RKO (cell line): ENCODE measurements at regions not wholly inside any gene's neighbourhood (a gene's known extent, or its start where the extent isn't known, plus 50 kb on each side); places are given as distances from the start of the nearest gene placed in this dataset.
A peak's percentile ranks its signal among the peaks of the same experiment; 100 is the strongest.
"Not testable (repeated sequence)": the region's sequence is repeated elsewhere in the genome, so short reads cannot be mapped to it uniquely, and the experiment has no call there.

Experiments
- DNase-seq: peaks from one replicate; pipeline ENCODE4 v3.0.0-alpha.2; 2016; ENCODE audit warnings: low spot score

DNA sequence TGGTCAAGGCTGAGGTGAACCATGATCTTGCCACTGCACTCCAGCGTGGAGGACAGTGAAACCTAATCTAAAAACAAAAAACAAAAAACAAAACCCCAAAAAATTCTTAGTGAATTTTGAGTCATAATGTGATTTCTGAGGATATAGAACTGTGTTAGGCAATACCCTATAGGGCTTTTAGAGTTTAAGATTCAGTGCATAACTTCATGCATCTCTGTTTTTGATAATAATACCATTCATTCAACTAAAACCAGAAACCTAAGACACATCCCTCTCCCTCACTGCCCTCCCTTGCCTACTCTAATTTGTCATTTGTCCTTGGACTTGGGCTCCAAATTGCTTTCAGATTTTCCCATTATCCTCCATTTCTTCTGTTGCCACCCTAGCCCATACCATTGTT is 405.7 kb upstream of the EDIL3 start:
- DNase-seq: no peak

DNA sequence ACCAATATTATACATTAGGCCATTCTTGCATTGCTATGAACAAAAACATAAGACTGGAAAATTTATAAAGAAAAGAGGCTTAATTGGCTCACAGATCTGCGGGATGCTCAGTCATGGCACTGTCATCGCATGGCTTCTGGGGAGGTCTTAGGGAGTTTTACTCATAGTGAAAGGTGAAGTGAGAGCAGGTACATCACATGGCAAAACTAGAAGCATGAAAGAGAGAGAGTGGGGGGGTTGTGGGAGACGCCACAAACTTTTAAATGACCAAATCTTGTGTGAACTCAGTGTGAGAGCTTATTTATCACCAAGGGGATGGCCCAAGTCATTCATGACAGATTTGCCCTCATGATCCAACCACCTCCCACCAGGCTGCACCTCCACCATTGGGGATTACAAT is 398.3 kb upstream of the EDIL3 start:
- DNase-seq: no peak

DNA sequence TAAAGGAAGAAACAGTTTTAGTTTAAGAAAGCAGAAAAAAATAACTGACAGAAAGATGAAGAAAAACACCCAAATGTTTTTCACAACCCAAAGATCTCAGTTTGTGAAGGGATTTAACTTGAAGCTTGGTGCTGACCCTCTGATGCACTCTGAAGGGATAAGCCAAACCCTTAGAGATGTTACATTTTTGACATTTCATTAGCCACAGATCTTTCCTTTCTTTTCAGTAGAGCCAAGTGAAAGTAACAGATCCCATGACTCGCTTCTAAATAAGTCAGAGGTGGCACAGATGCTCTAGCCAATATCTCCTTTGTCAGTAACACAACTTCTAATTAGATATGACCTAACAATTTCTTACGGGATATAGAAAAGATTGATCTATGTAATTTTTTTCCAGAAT is 394.5 kb upstream of the EDIL3 start:
- DNase-seq: no peak

DNA sequence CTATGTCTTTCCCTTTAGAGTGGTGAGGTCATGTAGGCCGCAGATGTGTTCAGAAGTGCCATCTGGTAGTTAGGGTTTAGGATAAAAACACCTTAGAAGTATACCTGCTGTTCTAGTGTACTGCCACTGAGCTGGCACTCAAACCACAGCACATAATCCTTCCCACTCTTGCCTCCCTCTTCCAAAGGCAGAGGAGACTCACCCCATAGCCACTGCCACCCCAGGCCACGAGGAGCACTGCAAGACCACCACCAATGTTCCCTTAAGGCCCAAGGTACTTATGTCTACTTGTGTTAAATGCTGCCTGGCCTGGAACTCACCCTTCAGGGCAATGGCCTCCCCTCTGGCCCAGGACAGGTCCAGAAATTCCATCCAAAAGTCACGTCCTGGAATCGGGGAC is 379.5 kb upstream of the EDIL3 start:
- DNase-seq: no peak

DNA sequence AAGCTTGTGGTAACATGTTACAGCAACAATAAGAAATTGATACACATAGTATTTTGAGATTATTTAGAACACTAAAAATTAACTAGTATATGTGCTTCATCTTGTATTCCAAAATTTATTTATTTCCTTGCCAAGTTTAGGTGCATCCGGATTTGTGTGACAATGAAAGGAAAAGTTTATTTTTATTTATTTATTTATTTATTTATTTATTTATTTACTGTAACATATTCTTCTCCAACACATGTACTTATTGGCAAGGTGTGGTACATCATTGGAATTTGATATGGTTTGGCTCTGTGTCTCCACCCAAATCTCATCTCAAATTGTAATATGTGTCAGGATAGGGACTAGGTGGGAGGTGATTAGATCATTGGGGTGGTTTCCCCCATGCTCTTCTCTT is 373.3 kb upstream of the EDIL3 start:
- no peak for DNase-seq

DNA sequence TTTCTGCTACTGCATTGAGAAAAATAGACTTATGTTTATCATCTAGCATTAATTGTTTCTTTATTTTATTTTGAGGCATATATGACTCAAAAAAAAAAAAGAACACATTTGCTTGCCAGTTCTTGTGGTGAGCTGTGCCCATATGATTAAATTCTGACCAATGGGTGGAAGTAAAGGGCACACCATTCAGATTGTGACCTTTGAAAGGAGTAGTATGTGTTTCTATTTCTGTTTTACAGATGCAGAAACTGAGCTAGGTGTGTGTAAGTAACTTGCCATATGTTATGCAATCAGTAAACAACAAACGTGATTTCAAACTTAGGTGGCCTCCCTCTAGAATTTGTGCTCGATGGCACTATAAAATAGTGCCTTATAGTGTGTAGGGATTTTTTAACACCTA is 368.1 kb upstream of the EDIL3 start:
- DNase-seq: no peak

DNA sequence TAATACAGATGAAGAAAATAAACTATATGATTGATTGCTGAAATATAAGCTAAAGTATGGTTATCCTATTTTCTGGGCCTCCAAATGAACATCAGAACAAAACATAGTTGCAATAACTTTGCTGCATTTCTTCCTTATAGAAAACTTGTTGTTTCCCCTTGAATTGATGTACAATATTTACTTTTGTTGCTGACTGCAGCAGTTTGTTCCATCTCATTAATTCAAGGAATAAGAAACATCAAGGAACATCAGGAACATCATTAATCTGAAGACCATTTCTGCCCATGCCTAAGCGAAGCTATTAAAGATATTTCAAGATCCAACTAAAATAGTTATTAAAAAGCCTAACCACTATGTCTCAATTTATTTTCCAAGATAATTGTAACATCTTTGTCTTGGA is 363.6 kb upstream of the EDIL3 start:
- DNase-seq: no peak

DNA sequence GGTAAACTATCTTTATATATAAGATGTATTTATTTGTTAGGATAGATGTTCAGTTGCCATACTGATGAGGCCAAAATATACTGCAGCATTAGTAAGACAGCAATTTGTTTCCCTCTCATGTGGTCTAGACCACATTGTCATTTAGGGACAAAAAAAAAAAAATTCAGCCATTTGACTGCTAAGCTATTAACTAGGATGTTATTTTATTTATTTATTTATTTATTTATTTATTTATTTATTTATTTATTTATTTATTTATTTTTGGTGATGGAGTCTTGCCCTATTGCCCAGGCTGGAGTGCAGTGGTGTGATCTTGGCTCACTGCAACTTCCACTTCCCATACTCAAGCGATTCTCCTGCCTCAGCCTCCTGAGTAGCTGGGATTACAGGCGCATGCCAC is 361.6 kb upstream of the EDIL3 start:
- not testable (repeated sequence) for DNase-seq

DNA sequence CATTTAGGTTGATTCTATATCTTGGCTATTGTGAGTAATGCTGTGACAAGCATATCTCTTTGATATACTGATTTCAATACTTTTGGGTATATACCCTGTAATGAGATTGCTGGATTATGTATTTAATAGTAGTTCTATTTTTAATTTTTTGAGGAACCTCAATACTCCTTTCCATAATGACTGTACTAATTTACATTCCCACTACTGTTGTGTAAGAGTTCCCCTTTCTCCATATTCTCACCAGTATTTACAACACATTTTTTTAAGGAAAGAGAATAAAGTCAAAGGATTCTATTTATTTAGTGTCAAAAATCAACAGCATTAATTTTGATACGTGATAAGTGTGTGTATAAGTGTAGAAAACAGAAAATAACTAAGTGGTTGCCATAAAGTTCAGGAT is 356.4 kb upstream of the EDIL3 start:
- DNase-seq: no peak

DNA sequence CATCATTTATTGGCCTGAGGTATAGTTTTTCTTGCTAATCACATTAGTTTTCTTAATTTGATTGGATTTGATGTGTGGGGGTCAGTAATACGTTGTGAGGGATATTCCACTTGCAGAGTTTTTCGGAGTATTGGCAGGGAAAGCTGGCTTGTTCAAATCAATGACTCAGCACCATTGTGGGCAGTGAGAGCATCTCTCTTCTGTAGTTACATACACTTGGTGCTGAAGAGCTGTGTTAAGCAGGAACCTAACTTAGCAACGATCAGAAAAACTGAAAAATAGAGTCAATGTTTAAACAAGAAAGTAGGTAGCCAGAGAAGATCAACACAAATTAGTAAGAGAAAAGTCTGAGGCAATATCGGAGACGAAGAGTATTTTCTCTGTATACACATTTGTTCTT is 344.6 kb upstream of the EDIL3 start:
- no peak for DNase-seq

DNA sequence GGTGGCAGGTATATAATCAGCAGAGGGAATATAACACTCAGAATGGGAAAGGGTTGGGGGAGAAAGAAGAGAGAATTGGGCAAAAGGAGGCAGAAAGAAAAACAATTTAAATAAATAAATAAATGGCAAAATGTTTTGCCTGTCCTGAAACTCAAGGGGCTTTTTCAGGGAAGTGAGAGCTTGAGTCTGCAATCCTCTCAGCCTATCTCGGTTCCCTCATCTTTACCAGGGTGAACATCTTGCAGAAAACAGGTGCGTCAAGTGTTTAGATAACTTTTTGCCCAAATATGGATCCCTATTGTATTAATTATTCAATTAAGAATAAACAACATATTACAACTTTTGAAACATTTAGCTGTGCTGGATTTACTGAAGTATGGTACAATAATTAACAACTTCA is 343.0 kb upstream of the EDIL3 start:
- DNase-seq: no peak

DNA sequence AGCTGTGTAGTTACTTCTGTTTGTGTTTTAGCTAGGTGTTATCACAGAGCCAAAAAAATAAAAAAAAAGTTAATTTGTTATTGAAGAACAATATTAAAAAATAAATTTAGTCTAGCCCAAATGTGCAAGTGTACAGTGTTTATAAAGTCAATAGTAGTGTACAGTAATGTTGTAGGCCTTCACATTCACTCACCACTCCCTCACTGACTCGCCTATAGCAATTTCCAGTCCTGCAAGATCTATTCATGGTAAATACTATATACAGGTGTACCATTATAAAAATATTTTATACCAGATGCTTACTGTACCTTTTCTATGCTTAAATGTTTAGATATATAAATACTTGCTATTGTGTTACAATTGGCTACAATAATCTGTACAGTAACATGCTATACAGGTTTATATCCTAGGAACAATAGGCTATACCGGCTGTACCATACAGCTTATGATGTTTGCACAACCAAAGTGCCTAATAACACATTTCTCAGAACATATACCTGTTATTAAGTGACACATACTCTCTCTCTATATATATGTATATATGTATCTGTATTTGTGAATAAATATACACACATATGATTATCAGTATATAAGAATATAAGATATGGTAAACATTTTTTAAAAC is 341.4 kb upstream of the EDIL3 start:
- DNase-seq: no peak

DNA sequence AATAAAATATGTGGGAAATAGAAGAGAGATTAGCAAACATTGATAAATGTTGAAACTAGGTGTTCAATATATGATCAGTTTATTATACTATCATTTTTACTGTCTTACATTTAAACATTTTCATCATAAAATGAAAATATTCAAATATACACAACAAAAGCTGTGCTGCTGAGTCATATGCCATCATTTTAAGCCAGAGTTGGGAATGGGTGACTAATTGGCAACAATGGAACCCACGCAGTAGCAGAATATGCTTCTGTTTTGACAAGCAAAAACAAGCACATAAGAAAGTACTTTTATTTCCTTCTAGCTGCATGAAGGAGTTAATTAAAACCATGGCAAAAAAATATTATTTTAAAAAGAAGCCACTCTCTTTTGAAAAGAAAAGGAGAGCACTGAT is 340.0 kb upstream of the EDIL3 start:
- peak; percentile 66 for DNase-seq

DNA sequence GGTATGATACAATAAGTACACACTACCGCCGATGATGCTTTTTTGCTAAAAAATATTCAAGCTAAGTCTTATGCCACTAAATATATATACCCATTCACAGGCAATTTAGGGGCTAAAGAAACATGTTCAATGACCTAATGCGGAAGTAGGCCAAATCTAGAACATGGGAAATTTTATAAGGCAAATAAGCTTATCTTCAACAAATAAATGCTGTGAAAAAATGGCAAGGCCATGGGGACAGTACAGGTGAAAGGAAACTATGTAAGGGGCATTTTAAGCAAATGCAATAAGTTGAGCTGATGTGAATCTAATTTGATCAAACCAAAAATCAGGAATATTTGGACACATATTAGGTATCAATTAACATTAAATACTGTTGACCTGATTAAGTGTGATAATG is 339.5 kb upstream of the EDIL3 start:
- DNase-seq: no peak

DNA sequence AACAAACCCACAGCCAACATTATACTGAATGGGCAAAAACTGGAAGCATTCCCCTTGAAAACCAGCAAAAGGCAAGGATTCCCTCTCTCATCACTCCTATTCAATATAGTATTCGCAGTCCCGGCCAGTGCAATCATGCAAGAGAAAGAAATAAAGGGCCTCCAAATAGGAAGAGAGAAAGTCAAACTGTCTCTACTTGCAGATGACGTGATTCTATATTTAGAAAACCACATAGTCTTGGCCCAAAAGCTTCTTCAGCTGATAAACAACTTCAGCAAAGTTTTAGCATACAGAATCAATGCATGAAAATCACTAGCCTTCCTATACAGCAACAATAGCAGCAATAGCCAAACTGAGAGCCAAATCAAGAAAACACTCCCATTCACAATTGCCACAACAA is 333.7 kb upstream of the EDIL3 start:
- DNase-seq: no peak

DNA sequence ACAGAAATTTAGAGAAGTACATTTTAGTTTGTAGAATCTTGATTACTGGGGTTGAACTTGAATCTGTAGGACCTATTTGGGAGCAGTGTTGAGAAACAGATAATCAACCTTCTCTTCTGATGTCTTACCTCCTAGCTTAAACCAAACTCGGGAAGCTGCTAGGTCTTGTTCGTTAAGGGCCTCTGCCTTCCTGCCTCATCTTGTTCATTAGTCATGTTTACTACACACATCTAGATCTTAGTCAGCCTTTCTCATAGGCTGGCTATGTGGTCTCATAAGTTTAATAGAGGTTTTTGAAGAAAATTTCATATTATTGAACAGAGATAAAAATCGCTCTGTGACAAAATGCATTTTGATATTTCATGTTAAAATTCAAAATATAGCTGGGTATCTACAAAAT is 331.0 kb upstream of the EDIL3 start:
- peak; percentile 43 for DNase-seq

DNA sequence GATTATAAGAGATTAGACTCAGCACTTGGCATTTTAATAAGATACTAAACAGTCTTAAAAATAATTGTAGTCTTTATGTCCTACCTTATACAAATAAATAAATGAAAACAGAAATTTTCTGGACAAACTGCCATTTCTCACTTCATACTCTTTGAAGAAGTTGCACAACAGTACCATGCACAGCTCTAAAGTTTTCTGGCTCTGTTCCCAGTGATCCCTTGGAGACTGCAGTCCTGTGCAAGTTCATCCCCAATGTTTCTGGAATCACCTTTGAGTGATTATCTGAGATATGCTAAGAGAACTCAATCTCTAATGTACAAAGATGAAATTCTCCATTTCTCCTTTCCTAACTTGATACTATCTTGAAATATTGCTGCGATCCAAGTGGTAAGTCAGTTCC is 330.4 kb upstream of the EDIL3 start:
- no peak for DNase-seq

DNA sequence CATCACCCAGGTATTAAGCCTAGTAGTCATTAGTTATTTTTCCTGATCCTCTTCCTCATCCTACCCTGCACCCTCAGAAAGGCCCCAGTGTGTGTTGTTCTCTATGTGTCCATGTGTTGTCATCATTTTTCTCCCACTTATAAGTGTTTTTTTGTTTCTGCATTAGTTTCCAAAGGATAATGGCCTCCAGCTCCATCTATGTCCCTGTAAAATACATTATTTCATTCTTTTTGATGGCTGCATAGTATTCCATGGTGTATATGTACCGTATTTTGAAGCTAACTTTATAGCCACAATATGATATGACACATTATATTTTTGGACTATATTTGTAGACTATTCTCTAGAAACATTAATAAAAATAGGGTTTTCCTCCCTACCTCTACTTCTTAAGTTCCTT is 324.4 kb upstream of the EDIL3 start:
- no peak for DNase-seq

DNA sequence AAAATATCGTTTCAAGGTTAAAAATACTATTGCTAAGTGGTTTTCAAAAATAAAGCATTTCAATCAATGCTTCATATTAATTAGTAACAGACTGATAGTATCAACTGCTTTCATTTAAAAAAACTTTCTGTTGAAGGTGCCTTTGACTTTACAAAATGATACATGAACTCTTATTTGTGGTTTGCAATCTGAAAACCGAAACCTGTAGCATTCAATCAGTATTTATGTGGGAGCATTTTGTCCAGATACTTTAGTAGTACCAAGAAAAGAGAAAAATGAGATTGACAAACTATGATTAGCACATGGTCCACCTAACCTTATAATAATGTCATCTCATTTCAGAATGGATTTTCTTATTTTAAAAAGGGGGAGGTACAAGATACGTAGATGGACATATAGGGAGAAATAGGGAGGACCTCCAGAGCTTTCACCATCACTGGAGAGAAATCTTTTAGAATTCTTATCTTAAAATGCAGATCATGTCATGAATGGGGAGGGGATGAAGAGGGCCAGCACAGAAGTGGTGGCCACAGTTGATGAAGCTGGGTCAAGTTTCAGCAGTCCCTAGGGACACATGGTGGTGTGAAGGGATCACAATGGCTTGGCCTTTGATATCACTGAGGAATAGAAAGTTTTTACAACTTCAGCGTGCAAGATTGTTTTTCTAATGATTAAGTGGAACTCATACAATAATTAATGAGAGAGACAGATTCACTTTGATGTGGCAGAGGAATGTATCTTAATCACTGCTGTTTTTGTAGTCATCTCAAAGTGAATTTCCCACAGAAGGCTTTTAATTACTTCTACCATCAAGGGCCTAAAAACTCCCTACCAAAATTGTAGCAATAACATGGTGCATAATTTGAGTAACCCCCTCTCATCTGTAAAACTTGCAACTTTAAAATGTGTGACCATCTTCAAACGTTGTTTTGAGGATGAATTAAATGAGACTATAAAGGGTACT is 322.3 kb upstream of the EDIL3 start:
- DNase-seq: no peak

DNA sequence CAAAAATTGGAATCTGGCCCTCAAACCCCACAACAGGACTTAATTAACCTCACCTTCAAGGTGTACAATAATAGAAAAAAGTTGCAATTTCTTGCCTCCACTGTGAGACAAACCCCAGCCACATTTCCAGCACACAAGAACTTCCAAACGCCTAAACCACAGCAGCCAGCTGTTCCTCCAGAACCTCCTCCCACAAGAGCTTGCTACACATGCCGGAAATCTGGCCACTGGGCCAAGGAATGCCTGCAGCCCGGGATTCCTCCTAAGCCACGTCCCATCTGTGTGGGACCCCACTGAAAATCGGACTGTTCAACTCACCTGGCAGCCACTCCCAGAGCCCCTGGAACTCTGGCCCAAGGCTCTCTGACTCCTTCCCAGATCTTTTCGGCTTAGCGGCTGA is 315.9 kb upstream of the EDIL3 start:
- DNase-seq: not testable (repeated sequence)

DNA sequence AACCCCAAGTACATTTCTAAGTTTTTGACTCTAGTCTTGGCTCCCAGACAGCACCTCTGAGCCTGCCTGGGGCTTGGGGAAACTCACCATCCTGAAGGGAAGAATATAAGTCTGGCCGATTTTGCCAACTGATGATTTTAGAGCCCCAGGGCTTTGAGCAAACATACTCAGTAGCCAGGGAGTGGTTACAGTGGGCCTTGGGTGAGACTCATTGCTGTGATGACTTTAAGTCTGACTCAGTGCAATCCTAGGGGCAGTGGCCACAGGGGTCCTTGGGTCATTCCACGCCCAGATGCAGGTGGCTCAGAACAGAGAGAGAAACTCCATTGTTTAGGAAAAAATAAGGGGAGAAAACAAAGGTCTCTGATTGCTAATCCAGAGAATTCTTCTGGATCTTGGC is 312.0 kb upstream of the EDIL3 start:
- DNase-seq: no peak

DNA sequence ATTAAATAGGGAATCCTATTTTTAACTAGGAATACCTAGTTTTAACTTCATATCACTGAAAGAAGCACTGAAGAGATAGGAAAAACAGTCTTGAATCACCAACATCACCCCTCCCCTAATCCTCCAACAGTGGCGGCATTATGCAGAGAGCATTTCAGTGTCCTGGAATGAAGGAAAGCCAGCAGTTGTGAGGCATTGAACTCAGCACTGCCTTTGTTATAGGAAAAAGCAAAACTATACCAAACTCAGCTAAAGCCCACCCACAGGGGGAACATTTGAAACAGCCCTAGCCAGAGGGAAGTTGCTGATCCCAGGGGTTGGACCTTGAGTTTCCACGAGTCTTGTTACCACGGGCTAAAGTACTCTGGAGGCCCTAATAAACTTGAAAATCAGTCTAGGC is 310.6 kb upstream of the EDIL3 start:
- DNase-seq: no peak

DNA sequence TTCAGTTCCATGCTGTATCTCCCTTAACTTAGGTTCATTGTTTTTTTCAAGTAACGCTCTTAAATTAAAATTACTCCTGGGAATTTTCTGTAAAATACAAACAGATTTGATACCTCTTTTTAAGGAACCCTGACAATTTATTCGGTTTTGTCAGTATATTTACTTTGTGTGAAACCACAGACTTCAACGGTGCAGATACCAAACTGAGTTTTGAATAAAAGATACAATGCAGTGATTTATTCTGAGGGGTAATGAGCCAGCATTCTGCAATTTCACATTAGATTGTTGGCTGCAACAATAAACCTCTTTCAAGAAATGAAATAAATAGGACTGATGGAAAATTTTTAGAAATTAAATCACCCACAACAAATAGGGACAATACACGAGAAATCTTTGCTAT is 308.6 kb upstream of the EDIL3 start:
- no peak for DNase-seq

DNA sequence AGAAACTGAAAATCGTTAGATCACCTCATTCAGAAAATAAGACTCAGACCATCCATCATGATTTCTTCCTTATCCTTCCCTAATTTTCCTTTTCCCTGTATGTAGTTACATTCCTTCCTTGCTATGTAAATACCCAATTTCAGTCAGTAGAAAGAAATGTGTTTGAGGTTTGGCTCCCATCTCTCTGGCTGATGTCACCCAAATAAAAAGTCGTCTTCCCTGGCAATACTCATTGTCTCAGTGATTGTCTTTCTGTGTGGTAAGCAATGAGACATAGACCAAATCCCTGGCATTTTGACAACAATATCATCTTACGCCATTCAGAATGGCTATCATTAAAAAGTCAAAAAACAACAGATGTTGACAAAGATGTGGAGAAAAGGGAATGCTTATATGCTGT is 303.9 kb upstream of the EDIL3 start:
- peak; percentile 78 for DNase-seq
